Nephron (organoid): ENCODE measurements at regions not wholly inside any gene's neighbourhood (a gene's known extent, or its start where the extent isn't known, plus 50 kb on each side); places are given as distances from the start of the nearest gene placed in this dataset.

Source experiments
- H3K27ac Mint-ChIP-seq, 3 experiments: 2 replicates each; pipeline ENCODE4 v1.8.0; 2020; ENCODE audit warnings: mixed read lengths in 3 of 3, mild to moderate bottlenecking in 2 of 3, moderate library complexity in 1 of 3
- H3K27me3 Mint-ChIP-seq: 2 replicates; pipeline ENCODE4 v1.8.0; 2021; ENCODE audit warnings: low read depth, mild to moderate bottlenecking, moderate library complexity, mixed read lengths
- H3K36me3 Mint-ChIP-seq: 2 replicates; pipeline ENCODE4 v1.8.0; 2020; ENCODE audit warnings: low read depth, mixed read lengths
- H3K4me1 Mint-ChIP-seq: 2 replicates; pipeline ENCODE4 v1.8.0; 2020; ENCODE audit warnings: mixed read lengths
- H3K4me3 Mint-ChIP-seq, 3 experiments: 2 replicates each; pipeline ENCODE4 v1.8.0; 2020; ENCODE audit warnings: mild to moderate bottlenecking in 3 of 3, mixed read lengths in 3 of 3, moderate library complexity in 2 of 3
- H3K9me3 Mint-ChIP-seq: 2 replicates; pipeline ENCODE4 v1.8.0; 2020; ENCODE audit warnings: mixed read lengths
- TF ChIP-seq, protein P1 (sequence below), 3 experiments: fragments of 200-600 bp; sonication (generic); IDR thresholded peaks; one replicate each; pipeline ENCODE4 v1.5.0; 2021; ENCODE audit warnings: antibody characterized with exemption in 3 of 3; ENCODE audit not compliant: unreplicated experiment in 3 of 3

DNA sequence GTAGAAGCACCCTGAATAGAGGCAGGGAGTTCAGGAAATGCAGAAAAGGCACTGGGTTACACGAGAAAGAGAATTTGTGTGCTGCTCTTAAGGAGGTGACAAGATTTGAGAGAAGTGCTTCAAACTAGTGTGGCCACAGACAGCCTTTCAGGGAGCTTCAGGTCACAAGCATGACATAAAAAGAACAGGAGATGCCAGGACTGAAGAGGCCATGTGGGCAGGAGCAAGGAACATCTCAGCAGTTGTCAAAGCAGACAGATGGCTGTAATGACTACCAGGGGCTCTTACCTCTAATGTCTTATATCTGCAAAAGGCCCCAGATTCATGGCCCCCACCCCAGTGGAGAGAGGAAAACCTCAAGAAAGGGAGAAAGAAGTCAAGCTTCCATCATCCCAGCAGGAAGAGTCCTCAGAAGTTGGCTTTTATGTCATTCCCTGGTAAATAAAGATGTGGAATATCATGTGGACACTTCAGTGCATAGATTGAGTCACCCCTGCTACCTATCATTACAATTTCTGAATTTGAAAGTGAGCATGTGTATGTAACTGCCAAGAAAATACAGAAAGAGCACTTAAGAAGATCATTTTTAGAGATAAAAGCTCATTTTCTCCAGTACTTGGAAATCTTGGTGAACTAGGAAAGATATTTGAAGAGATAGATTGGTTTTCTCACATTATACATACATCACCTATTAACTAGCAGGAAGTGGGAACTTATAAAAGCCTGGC, 214.4 kb upstream of the RORB start:
- TF ChIP-seq, protein P1, sequence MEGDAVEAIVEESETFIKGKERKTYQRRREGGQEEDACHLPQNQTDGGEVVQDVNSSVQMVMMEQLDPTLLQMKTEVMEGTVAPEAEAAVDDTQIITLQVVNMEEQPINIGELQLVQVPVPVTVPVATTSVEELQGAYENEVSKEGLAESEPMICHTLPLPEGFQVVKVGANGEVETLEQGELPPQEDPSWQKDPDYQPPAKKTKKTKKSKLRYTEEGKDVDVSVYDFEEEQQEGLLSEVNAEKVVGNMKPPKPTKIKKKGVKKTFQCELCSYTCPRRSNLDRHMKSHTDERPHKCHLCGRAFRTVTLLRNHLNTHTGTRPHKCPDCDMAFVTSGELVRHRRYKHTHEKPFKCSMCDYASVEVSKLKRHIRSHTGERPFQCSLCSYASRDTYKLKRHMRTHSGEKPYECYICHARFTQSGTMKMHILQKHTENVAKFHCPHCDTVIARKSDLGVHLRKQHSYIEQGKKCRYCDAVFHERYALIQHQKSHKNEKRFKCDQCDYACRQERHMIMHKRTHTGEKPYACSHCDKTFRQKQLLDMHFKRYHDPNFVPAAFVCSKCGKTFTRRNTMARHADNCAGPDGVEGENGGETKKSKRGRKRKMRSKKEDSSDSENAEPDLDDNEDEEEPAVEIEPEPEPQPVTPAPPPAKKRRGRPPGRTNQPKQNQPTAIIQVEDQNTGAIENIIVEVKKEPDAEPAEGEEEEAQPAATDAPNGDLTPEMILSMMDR (IDR thresholded peaks at IDR 0.05; ENCODE audit: unreplicated experiment in 3 of 3): no peak
- H3K27ac Mint-ChIP-seq: no peak overlapping the region
- no peaks in the 10 kb centered on the region for H3K36me3 Mint-ChIP-seq
- H3K9me3 Mint-ChIP-seq: no peaks in the 10 kb centered on the region
- H3K4me1 Mint-ChIP-seq: no peaks in the 10 kb centered on the region
- no peaks in the 10 kb centered on the region for H3K27me3 Mint-ChIP-seq
- H3K4me3 Mint-ChIP-seq: no peak overlapping the region

DNA sequence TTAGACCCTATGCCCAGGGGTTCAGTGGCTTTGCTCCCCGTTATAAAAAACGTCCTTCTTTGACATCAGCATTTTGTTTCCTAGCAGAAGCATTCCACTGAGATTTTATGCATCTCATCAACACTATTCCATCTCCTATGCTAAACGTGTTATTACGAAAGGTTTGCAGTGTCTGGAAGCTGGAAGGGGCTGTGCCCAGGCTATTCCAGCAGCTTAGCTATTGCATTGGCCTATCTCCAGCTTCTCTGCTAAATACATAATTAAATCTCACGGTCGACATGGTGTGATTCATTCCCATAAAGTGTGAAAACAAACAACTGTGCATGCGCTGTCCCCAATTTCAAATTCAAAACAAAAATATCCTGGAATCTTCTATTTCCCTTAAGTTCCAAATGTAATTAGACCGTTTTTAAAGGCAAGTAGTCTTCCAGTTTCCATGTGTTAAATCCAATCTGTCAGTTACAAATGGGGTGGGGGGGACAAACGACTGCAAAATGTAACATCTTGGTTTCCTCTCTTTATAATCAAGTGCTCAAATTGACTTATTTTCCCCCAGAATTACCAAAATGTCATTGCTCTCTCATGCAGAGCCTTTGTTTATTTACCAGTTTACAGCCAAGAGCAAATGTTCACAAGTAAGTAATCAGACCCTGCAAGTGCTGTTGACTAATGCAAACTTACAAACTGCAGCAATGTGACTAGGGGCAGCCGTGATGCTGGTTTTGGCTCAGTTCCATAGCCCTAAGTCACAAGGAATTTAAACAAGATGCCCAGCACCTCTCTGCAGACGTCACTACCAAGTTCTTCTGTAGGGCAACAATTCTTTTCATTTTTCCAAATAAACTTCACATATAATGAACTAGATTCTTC, 212.3 kb upstream of the RORB start:
- Mint-ChIP-seq H3K4me1 (no peaks in the 10 kb centered on the region), H3K27ac (no peak overlapping the region), H3K36me3 (no peaks in the 10 kb centered on the region), H3K9me3 (no peaks in the 10 kb centered on the region), H3K27me3 (no peaks in the 10 kb centered on the region), H3K4me3 (no peak overlapping the region)
- TF ChIP-seq, protein P1 (IDR thresholded peaks at IDR 0.05; ENCODE audit: unreplicated experiment in 3 of 3): no peak

DNA sequence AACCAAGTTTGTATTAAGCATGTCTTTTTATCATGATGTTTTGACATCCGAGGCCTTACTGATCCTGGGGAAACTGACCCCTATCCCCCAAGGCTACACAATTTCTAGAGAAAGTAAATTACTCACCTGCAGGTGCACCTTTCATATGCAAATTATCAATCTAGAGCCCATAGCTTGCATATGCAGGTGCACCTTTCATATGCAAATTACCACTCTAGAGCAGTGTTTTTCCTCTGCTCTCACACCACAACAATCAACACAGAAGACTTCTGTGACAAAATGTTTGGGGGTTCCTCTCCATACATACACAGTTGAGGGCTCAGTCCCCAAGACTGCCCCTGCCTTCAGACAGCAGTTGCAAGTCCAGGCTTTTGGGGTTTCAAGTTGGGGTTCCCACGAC, 203.7 kb upstream of the RORB start:
- H3K27me3 Mint-ChIP-seq: no peaks in the 10 kb centered on the region
- no peaks in the 10 kb centered on the region for H3K4me1 Mint-ChIP-seq
- no peaks in the 10 kb centered on the region for H3K36me3 Mint-ChIP-seq
- TF ChIP-seq, protein P1 (IDR thresholded peaks at IDR 0.05; ENCODE audit: unreplicated experiment in 3 of 3): no peak
- no peak overlapping the region for H3K4me3 Mint-ChIP-seq
- no peak overlapping the region for H3K27ac Mint-ChIP-seq
- H3K9me3 Mint-ChIP-seq: no peaks in the 10 kb centered on the region

DNA sequence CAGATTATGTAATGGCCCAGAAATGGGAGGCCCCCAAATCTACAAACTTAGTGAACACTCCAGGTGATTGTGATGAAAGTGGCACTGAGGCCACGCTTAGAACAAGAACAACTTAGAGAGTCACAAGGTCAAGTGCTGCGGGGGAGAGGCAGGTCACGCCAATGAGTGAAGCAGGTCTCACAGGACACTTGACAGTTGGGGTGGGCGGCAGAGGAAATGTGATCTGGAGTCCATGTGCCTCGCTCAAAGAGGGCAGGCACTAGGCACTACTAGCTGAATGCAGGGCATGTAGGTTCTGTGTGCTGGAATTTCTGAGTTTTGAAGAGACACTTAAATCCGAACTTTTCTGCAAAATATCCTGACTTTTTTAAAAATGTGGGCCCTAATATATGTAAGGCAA, 193.2 kb upstream of the RORB start:
- no peaks in the 10 kb centered on the region for H3K36me3 Mint-ChIP-seq
- TF ChIP-seq, protein P1 (IDR thresholded peaks at IDR 0.05; ENCODE audit: unreplicated experiment in 3 of 3): no peak
- no peaks in the 10 kb centered on the region for H3K27me3 Mint-ChIP-seq
- no peaks in the 10 kb centered on the region for H3K4me1 Mint-ChIP-seq
- H3K9me3 Mint-ChIP-seq: no peaks in the 10 kb centered on the region
- no peak overlapping the region for H3K27ac Mint-ChIP-seq
- no peak overlapping the region for H3K4me3 Mint-ChIP-seq

DNA sequence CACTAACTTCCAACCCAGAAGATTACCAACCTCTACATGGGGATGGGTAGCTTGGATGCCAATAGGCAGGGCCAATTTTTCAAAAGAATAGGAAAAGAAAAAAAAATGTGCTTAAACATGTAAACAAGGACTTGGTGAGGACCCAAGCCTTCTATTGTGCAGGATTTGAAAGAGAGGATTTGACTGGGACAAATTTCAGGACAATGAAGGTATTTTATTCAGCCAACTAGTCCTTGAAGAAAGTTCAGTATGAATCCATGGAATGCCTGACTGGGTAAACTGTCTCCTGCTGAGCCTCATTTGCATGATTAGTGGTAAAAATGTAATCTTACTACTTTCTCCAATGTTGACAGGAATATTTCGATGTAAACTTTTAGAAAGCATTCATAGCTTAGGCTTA, 192.5 kb upstream of the RORB start:
- no peaks in the 10 kb centered on the region for H3K9me3 Mint-ChIP-seq
- H3K4me1 Mint-ChIP-seq: no peaks in the 10 kb centered on the region
- no peak overlapping the region for H3K4me3 Mint-ChIP-seq
- H3K27me3 Mint-ChIP-seq: no peaks in the 10 kb centered on the region
- no peaks in the 10 kb centered on the region for H3K36me3 Mint-ChIP-seq
- TF ChIP-seq, protein P1 (IDR thresholded peaks at IDR 0.05; ENCODE audit: unreplicated experiment in 3 of 3): no peak
- H3K27ac Mint-ChIP-seq: no peak overlapping the region
